AG09309 (cell line): ENCODE measurements at regions not wholly inside any gene's neighbourhood (a gene's known extent, or its start where the extent isn't known, plus 50 kb on each side); places are given as distances from the start of the nearest gene placed in this dataset.

ENCODE experiments used
- DNase-seq: peaks from one replicate; pipeline ENCODE4 v3.0.0-alpha.2; 2010; ENCODE audit warnings: low read depth
- H3K4me3 ChIP-seq: 2 replicates; pipeline ENCODE4 v1.5.1; 2011; ENCODE audit warnings: mild to moderate bottlenecking, low read depth, low read length, moderate library complexity; ENCODE audit not compliant: control insufficient read depth
- CTCF ChIP-seq: IDR thresholded peaks from 2 replicates; pipeline ENCODE4 v1.5.1; 2011; ENCODE audit warnings: mild to moderate bottlenecking, low read depth, low read length, inconsistent platforms; ENCODE audit not compliant: insufficient read depth, control insufficient read depth; ENCODE audit errors: missing control alignments

- no peak overlapping the region for H3K4me3 ChIP-seq
- no peak for DNase-seq
- no peak for TF ChIP-seq CTCF
Observed at GRCh38 chr2:23153484-23153883, 231.5 kb upstream of the KLHL29 start.

- DNase-seq: no peak
- TF ChIP-seq CTCF: no peak
- no peak overlapping the region for H3K4me3 ChIP-seq
Observed at GRCh38 chr2:23155022-23155421, 230.0 kb upstream of the KLHL29 start.

- no peak for TF ChIP-seq CTCF
- H3K4me3 ChIP-seq: no peak overlapping the region
- no peak for DNase-seq
Observed at GRCh38 chr2:23157812-23158211, 227.2 kb upstream of the KLHL29 start.

GRCh38 chr2:23158306-23158705 is 226.7 kb upstream of the KLHL29 start:
- DNase-seq: no peak
- no peak for TF ChIP-seq CTCF
- no peak overlapping the region for H3K4me3 ChIP-seq

- H3K4me3 ChIP-seq: no peak overlapping the region
- DNase-seq: no peak
- TF ChIP-seq CTCF: no peak
Observed at GRCh38 chr2:23159746-23160405, 225.1 kb upstream of the KLHL29 start.

GRCh38 chr2:23164173-23164572 is 220.8 kb upstream of the KLHL29 start:
- no peak for DNase-seq
- no peak overlapping the region for H3K4me3 ChIP-seq
- no peak for TF ChIP-seq CTCF
